HG02642 (cell line): ENCODE measurements at regions not wholly inside any gene's neighbourhood (a gene's known extent, or its start where the extent isn't known, plus 50 kb on each side); places are given as distances from the start of the nearest gene placed in this dataset.
A peak's percentile ranks its signal among the peaks of the same experiment; 100 is the strongest.

Experiments used
- ATAC-seq: cut with Tn5 transposase; IDR thresholded peaks from one replicate; pipeline ENCODE4 v1.9.1; 2021; ENCODE audit warnings: mild to moderate bottlenecking; ENCODE audit not compliant: unreplicated experiment, poor library complexity

GRCh38 chr15:99440551-99441443, 125.0 kb upstream of the MEF2A start:
- ATAC-seq = no peak

GRCh38 chr15:99441444-99441800, 124.4 kb upstream of the MEF2A start:
- ATAC-seq = no peak

- no peak for ATAC-seq
Measured at GRCh38 chr15:99441871-99442251, 123.9 kb upstream of the MEF2A start.

- no peak for ATAC-seq
Measured at GRCh38 chr15:99442252-99442897, 123.4 kb upstream of the MEF2A start.

GRCh38 chr15:99443056-99443756, 122.6 kb upstream of the MEF2A start:
- ATAC-seq = no peak

GRCh38 chr15:99443768-99444446, 121.9 kb upstream of the MEF2A start:
- no peak for ATAC-seq

- ATAC-seq = no peak
Measured at GRCh38 chr15:99445272-99445850, 120.4 kb upstream of the MEF2A start.

- no peak for ATAC-seq
Measured at GRCh38 chr15:99446565-99447496, 119.0 kb upstream of the MEF2A start.

- ATAC-seq = no peak
Measured at GRCh38 chr15:99447497-99448371, 118.0 kb upstream of the MEF2A start.

- ATAC-seq = no peak
Measured at GRCh38 chr15:99449514-99449913, 116.3 kb upstream of the MEF2A start.

- no peak for ATAC-seq
Measured at GRCh38 chr15:99450896-99451358, 114.9 kb upstream of the MEF2A start.

- no peak for ATAC-seq
Measured at GRCh38 chr15:99451484-99451883, 114.3 kb upstream of the MEF2A start.

GRCh38 chr15:99452010-99452409, 113.8 kb upstream of the MEF2A start:
- ATAC-seq = no peak

- ATAC-seq = peak; percentile 86
Measured at GRCh38 chr15:99452728-99453636, 112.8 kb upstream of the MEF2A start.

- no peak for ATAC-seq
Measured at GRCh38 chr15:99453637-99454030, 112.2 kb upstream of the MEF2A start.

GRCh38 chr15:99454107-99454809, 111.5 kb upstream of the MEF2A start:
- no peak for ATAC-seq
